Inflammatory macrophage (primary cell): ENCODE measurements at regions not wholly inside any gene's neighbourhood (a gene's known extent, or its start where the extent isn't known, plus 50 kb on each side); places are given as distances from the start of the nearest gene placed in this dataset.
"Not testable (repeated sequence)": the region's sequence is repeated elsewhere in the genome, so short reads cannot be mapped to it uniquely, and the experiment has no call there.

Experiments used
- DNase-seq, 2 donors: peaks; one replicate each; pipeline ENCODE4 v3.0.0-alpha.2; 2020 to 2022

DNA sequence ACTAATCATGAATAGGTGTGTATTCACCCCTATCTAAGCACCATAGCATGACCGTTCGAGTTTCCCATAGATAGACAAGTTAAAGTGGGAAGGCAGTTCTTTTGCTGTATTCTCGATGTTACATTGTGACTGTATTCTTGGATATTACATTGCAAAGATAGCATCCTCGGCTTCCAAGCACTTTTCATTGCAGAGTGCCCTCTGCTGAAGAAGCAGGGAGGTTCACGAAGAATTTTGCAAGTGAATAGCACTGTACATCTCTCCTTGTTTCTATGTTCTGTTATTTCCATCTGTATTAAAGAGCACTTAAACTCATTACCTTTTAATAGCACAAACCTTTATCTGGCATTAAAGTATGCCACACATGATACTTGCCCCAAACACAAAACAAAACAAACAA, 426.7 kb upstream of the ARX start:
- no peak for DNase-seq

DNA sequence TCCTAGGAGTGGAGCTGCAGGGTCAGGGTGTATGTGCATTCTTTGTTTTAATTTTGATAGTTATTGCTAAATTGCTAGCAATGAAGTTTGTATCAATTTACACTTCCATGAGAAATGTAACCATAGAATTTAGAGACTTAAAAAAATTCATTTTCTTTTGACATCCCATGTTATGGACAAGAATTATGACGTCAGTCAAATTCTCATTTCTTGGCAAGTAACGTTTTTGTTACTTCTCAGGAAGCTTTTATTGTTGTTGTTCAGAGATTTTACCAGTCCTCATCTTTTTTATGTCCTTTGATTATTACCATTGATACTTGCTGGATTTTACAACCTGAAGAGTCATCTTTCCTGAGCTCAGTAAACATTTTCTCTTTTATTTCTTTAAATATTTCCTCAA, 417.5 kb upstream of the ARX start:
- no peak for DNase-seq

DNA sequence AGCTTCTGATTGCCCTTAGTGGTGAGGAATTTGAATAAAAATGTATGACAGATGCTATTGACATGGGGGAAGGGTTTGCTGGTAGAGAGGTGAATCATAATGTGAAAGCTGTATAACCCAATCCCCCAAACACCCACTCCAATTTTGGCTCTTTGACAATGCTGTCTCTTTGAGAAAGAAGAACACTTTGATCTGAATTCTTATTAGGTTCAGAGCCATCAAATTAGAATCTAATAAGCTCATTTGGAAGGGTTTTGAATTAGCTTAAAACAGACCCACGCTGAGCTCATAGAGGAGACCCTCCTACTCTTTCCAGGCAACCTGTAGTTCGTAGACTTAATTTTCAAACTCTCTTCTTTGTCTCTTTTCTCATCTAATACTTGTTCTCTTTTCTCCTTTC, 416.6 kb upstream of the ARX start:
- no peak for DNase-seq

- DNase-seq: no peak
Observed at GRCh38 chrX:25427873-25428555, 412.2 kb upstream of the ARX start.

DNA sequence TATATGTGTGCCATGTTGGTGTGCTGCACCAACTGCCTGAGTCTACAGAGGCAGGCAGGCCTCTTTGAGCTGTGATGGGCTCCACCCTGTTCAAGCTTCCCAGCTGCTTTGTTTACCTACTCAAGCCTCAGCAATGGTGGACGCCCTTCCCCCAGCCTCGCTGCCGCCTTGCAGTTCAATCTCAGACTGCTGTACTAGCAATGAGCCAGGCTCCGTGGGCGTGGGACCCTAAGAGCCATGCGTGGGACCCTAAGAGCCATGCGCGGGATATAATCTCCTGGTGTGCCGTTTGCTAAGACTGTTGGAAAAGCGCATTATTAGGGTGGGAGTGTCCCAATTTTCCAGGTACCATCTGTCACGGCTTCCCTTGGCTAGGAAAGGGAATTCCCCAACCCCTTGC, 388.4 kb upstream of the ARX start:
- not testable (repeated sequence) for DNase-seq

GRCh38 chrX:25389266-25389665, 373.5 kb upstream of the ARX start:
- DNase-seq: no peak

DNA sequence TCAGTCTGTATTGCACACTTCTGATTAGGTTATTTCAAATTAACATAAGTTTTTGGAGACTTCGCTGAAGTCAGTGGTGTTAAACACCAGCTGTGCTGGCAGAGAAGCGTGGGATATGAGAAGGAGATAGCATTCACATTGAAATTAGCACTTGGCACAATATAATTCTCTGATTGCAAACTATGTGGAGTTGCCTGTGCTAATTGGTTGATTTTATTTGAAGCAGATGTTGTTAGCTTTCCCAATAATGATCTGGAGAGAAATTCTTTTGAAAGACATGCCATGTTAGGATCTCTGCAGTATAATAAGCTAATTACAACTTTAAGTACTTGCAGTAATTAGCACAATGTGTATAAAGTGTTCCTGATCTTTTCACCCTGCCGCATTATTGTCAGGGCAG, 367.4 kb upstream of the ARX start:
- DNase-seq: no peak

DNA sequence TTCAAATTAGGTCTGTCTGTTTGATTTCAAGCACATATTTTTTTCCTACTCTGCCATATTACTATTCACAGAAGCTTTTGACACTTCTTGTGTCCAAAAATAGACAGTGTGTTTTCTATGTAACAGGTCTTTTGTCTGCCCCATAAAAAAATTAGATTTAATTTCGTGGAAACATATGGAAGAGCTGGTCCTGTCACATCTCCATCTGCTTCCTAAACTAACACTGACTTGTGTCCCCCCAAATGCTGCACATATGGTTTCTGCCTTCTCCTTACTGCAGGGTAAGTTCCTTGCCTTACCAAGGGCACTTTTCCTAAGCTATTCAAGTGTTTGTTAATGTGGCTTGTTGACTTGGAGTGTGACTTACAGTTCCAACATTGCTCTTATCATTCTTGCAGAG, 340.7 kb upstream of the ARX start:
- no peak for DNase-seq

GRCh38 chrX:25344161-25344936, 328.6 kb upstream of the ARX start:
- DNase-seq: no peak

DNA sequence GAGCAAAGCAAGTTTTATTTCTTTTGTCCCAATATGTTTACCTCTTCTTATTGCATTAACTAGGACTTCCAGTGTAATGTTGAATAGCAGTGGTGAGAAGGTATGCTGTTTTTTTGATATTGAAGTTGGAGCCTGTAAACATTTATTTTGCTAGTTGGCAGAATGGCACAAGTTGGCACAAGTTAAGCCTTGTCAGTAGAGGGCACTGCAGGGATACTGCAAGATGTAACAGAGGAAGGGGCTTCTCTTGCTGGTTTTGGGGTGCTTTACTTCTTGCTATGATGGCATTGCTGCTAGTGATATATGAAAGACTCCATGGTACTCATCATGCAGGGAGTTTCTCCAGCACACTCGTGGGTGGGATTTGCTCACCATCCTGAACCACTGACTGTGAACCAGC, 327.3 kb upstream of the ARX start:
- no peak for DNase-seq

DNA sequence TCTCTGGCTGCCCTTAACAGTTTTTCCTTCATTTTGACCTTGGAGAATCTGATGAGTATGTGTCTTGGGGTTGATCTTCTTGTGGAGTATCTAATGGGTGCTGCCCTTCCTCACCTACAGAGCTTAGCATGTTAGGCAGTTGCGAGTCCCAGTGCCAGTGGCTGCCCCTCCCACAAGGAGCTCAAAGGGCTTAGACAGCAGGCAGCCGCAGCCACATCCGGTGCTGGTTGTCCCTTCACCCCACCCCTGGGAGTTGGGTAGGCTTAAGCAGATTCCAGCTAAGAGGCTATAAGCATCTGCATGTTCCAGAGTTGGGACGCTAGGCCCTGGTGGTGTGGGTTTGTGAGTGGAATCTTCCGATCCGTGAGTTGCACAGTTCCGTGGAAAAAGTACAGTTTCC, 322.1 kb upstream of the ARX start:
- DNase-seq: no peak

GRCh38 chrX:25300994-25301393, 285.2 kb upstream of the ARX start:
- no peak for DNase-seq

DNA sequence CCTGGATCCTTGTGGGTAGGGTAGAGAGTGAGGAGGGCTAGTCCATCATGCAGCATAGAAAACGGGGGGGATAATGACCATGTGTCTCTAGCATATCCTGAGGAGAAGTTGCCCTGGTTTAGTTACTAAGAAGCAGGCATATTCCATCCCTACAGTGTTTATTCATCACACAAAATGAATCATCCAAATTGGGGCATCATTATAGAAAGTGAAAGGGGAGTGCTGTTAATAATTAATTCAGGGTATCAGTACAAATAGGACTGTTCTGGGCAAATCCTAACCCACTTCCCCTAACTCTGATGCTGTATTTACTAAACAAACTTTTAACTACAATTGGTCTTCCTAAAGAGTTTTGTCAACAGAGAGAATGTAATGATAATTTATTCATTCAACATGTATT, 281.1 kb upstream of the ARX start:
- DNase-seq: no peak

GRCh38 chrX:25295466-25295865, 279.7 kb upstream of the ARX start:
- no peak for DNase-seq

DNA sequence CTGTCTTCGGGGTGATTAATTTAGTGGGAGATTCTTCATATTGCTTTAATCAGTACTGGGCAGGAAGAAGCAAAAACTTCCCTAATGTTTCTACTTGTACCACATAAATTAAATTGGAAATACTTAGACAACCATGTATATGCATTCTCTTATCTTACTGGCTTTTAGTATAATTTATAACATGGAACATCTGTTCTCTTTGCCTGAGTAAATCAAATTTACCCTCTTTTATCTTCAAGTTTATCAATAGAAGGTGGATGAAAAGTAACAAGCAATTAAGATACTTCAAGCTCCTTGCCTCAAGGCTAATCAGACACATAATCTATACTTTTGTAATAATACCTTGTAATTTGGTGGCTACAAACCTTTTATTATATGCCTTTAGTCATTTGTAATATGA, 274.4 kb upstream of the ARX start:
- no peak for DNase-seq

DNA sequence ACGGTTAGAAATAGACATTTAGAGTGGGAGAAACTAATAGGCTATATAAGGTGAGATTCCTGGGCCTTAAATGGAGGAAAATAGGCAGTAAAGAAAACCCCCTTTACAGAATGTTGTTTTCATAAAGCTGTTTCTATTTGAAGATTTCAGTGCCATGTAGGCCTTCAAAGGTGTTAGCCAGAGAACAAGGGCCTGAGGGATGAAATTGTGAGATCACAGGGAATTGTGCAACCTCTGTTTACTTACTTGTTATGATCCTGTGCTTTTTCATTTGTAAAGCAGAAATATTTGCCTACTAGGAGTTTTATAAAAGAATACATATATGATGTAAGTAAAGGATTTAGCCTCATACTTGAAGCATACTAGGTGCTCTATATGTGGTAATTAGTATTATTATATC, 272.9 kb upstream of the ARX start:
- DNase-seq: no peak

DNA sequence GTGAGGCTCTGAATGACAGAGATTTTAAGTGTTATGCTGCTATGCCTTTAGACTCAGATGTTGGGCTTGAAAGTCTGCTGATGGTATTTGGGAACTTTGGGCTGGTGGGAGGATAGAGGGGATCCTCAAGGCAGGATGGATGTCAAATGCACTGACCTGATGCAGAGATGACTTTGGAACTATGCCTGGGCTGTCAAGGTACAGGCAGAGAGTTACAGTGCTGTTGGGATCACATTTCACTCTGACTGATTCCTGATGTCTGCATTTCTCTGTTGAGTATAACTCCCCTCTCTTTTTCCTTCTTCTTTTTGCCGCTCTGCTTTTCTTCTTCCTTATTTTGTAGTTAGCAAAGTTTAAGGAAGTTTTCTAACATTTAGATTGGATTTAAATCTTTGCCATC, 271.8 kb upstream of the ARX start:
- DNase-seq: no peak

DNA sequence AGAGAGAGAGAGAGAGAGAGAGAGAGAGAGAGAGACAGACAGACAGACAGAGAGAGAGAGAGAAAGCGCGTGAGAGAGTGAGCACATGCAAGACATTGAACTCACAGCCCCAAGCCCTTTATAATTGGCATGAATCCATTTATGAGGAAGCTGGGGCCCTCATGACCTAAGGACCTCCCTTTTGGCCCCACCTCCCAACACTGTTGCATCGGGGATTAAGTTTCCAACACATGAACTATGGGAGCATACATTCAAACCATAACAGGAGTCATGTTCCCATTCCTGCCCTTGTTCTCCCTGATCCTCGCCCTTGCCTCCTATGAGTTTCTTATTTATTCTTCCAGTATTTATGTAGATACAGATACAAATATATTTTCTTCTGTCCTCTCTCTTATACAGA, 269.8 kb upstream of the ARX start:
- no peak for DNase-seq

- DNase-seq: no peak
Observed at GRCh38 chrX:25279510-25279909, 263.7 kb upstream of the ARX start.

GRCh38 chrX:25278341-25278740, 262.6 kb upstream of the ARX start:
- no peak for DNase-seq

GRCh38 chrX:25277574-25277973, 261.8 kb upstream of the ARX start:
- no peak for DNase-seq

DNA sequence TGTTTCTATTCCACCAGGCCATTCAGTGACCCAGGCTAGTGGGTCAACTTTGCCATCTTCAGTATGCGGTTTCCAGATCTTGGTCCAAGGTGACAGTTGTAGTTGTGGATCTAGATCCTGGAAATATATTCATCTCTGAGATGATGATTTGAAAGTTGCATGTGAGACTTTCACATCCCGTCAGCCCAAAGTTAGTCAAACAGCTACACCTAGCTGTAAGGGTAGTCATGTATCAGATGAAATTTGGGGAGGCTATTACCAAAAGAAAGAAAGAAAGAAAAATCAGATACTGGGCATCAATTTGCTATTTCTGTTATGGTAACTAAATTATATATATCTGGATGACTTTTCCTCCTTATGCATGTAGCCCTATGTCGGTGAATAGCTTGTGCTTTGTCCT, 259.4 kb upstream of the ARX start:
- no peak for DNase-seq

DNA sequence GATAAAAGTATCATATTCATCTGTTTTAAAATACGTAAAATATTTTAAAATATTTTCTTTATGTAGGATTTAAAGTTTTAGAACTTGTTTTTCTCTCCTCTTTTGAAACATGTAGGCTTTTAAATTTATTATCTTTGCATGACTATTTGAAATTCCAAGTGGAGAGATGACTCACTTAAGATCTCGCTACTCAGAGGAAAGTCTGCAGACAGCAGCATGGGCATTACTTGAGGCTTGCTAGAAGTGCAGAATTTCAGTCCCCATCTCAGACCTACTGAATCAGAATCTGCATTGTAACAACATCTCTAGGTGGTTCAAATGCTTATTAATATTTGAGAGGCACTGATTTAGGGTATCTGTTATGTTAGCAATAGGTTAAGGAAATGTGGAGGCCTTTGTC, 225.7 kb upstream of the ARX start:
- no peak for DNase-seq

- no peak for DNase-seq
Observed at GRCh38 chrX:25226151-25226550, 210.4 kb upstream of the ARX start.

DNA sequence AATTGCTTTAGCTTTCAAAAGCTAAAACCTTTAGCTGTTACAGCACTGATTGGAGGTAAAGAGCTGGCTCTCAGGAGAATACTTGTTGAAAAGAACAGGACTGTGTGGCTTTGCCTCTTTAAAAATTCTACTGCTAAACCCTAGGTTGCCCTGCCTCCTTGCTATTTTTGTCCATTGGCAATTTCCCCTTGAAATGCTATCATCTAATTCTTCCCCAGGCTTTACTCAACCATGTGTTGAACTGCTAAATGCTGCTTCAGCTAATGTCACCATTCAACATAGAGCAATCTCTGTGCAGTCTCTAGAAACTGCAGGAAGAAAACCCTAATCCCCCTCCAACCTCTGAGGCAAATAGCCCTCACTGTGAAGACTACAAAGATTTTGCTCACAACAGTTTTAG, 203.7 kb upstream of the ARX start:
- DNase-seq: no peak
